IMR-90 (cell line): ENCODE measurements at regions not wholly inside any gene's neighbourhood (a gene's known extent, or its start where the extent isn't known, plus 50 kb on each side); places are given as distances from the start of the nearest gene placed in this dataset.

Experiments
- ATAC-seq: fragments of 200-7000 bp; cut with Tn5 transposase; 2 replicates; pipeline ENCODE4 v1.9.1; 2020; ENCODE audit warnings: low read depth, mild to moderate bottlenecking, moderate library complexity
- BruUV-seq: library from RNA; stranded (reverse); fragments of 400-500 nt; replicated peaks from 2 replicates; lab custom pipeline; 2021; lab: Mats Ljungman, UMichigan
- CTCF ChIA-PET: fragments of 300-600 bp; formaldehyde crosslinking; extraction: SDS; loops from one replicate; lab custom pipeline; 2021; ENCODE audit warnings: antibody characterized with exemption; lab: Yijun Ruan, JAX
- POLR2A ChIA-PET: fragments of 300-600 bp; sonication (Branson Sonifier 250); formaldehyde crosslinking; loops from one replicate; lab custom pipeline; 2022; ENCODE audit warnings: antibody characterized with exemption; ENCODE audit not compliant: unreplicated experiment; lab: Charles Lee
- DNase-seq: peaks from one replicate; pipeline ENCODE4 v3.0.0; 2013
- H2AFZ ChIP-seq: replicated peaks from 2 replicates; pipeline ENCODE3; 2013; ENCODE audit warnings: low read length, mild to moderate bottlenecking; ENCODE audit not compliant: poor library complexity
- H2AK5ac ChIP-seq: 2 replicates; pipeline ENCODE4 v1.6.1; 2013; ENCODE audit warnings: low read depth, low read length, inconsistent platforms
- H2AK9ac ChIP-seq: replicated peaks from 2 replicates; pipeline ENCODE3; 2013; ENCODE audit warnings: mild to moderate bottlenecking, low read depth, low read length, moderate library complexity; ENCODE audit not compliant: poor library complexity
- H2BK120ac ChIP-seq: 2 replicates; pipeline ENCODE4 v1.6.1; 2013; ENCODE audit warnings: low read depth, low read length, inconsistent platforms
- H2BK15ac ChIP-seq: 3 replicates; pipeline ENCODE4 v1.6.1; 2013; ENCODE audit warnings: low read depth, low read length, inconsistent platforms
- H2BK20ac ChIP-seq: 2 replicates; pipeline ENCODE4 v1.6.1; 2013; ENCODE audit warnings: low read depth, mild to moderate bottlenecking, inconsistent platforms, low read length, moderate library complexity
- H2BK5ac ChIP-seq: 2 replicates; pipeline ENCODE4 v1.6.1; 2013; ENCODE audit warnings: mild to moderate bottlenecking, low read depth, low read length, inconsistent platforms; ENCODE audit not compliant: poor library complexity, severe bottlenecking
- H3K14ac ChIP-seq: replicated peaks from 2 replicates; pipeline ENCODE4 v1.6.1; 2013; ENCODE audit warnings: low read depth, low read length, inconsistent platforms
- H3K18ac ChIP-seq: 2 replicates; pipeline ENCODE4 v1.6.1; 2013; ENCODE audit warnings: low read depth, low read length, control low read depth
- H3K23ac ChIP-seq: 2 replicates; pipeline ENCODE4 v1.6.1; 2013; ENCODE audit warnings: low read depth, low read length, inconsistent platforms
- H3K27ac ChIP-seq: 2 replicates; pipeline ENCODE4 v1.5.1; 2013; ENCODE audit warnings: mild to moderate bottlenecking, control low read depth, low read length; ENCODE audit not compliant: insufficient read depth
- H3K27me3 ChIP-seq: 2 replicates; pipeline ENCODE4 v1.6.1; 2013; ENCODE audit warnings: low read length; ENCODE audit not compliant: control insufficient read depth, insufficient read depth
- H3K36me3 ChIP-seq: 2 replicates; pipeline ENCODE4 v1.6.1; 2013; ENCODE audit warnings: low read length, mixed read lengths; ENCODE audit not compliant: control insufficient read depth, insufficient read depth
- H3K4ac ChIP-seq: 2 replicates; pipeline ENCODE4 v1.6.1; 2013; ENCODE audit warnings: low read depth, low read length, inconsistent platforms
- H3K4me1 ChIP-seq: 2 replicates; pipeline ENCODE4 v1.6.1; 2013; ENCODE audit warnings: low read length, mixed read lengths; ENCODE audit not compliant: control insufficient read depth, insufficient read depth
- H3K4me2 ChIP-seq: 2 replicates; pipeline ENCODE4 v1.6.1; 2013; ENCODE audit warnings: low read depth, mild to moderate bottlenecking, control low read depth, low read length, moderate library complexity
- H3K4me3 ChIP-seq: 2 replicates; pipeline ENCODE4 v1.5.1; 2013; ENCODE audit warnings: low read depth, mild to moderate bottlenecking, control low read depth, low read length, moderate library complexity; ENCODE audit not compliant: insufficient read depth
- H3K56ac ChIP-seq: 2 replicates; pipeline ENCODE4 v1.6.1; 2013; ENCODE audit warnings: low read length, inconsistent platforms; ENCODE audit not compliant: insufficient read depth; ENCODE audit errors: extremely low read depth
- H3K79me1 ChIP-seq, 2 experiments: 2 replicates each; pipeline ENCODE4 v1.6.1; 2013; ENCODE audit warnings: low read length in 2 of 2, inconsistent platforms in 1 of 2, low read depth in 1 of 2
- H3K9ac ChIP-seq: 2 replicates; pipeline ENCODE4 v1.6.1; 2013; ENCODE audit warnings: low read depth, low read length, control low read depth
- H3K9me1 ChIP-seq: 2 replicates; pipeline ENCODE4 v1.6.1; 2013; ENCODE audit warnings: low read length, inconsistent platforms; ENCODE audit not compliant: insufficient read depth
- H3K9me3 ChIP-seq: 2 replicates; pipeline ENCODE4 v1.6.1; 2013; ENCODE audit warnings: low read length; ENCODE audit not compliant: control insufficient read depth, insufficient read depth
- H4K20me1 ChIP-seq: 2 replicates; pipeline ENCODE4 v1.6.1; 2013; ENCODE audit warnings: low read length, inconsistent platforms; ENCODE audit not compliant: insufficient read depth
- H4K5ac ChIP-seq: 2 replicates; pipeline ENCODE4 v1.6.1; 2013; ENCODE audit warnings: mild to moderate bottlenecking, low read depth, low read length, control low read depth
- H4K8ac ChIP-seq, 2 experiments: 2 replicates each; pipeline ENCODE4 v1.6.1; 2013; ENCODE audit warnings: low read depth in 2 of 2, low read length in 2 of 2, control low read depth in 1 of 2, inconsistent platforms in 1 of 2
- H4K91ac ChIP-seq: 2 replicates; pipeline ENCODE4 v1.6.1; 2013; ENCODE audit warnings: low read depth, low read length, inconsistent platforms; ENCODE audit not compliant: insufficient read depth
- BHLHE40 ChIP-seq: fragments of 150-350 bp; IDR thresholded peaks from 2 replicates; pipeline ENCODE4 v1.6.1; 2016; ENCODE audit warnings: mild to moderate bottlenecking, low read depth, low read length
- CEBPB ChIP-seq: IDR thresholded peaks from 2 replicates; pipeline ENCODE4 v1.6.1; 2012; ENCODE audit warnings: low read depth, low read length, improper control_type of control experiment
- CHD1 ChIP-seq: IDR thresholded peaks from 2 replicates; pipeline ENCODE4 v1.6.1; 2012; ENCODE audit warnings: low read depth, low read length, improper control_type of control experiment
- FOS ChIP-seq: fragments of 150-350 bp; IDR thresholded peaks from 2 replicates; pipeline ENCODE4 v1.6.1; 2016; ENCODE audit warnings: low read depth, low read length
- MAFK ChIP-seq: IDR thresholded peaks from 2 replicates; pipeline ENCODE4 v1.6.1; 2012; ENCODE audit warnings: low read depth, low read length, improper control_type of control experiment
- MAZ ChIP-seq: IDR thresholded peaks from 2 replicates; pipeline ENCODE4 v1.6.1; 2012; ENCODE audit warnings: low read depth, mild to moderate bottlenecking, low read length, improper control_type of control experiment, moderate library complexity, borderline replicate concordance
- MXI1 ChIP-seq: IDR thresholded peaks from 2 replicates; pipeline ENCODE4 v1.6.1; 2012; ENCODE audit warnings: low read depth, mild to moderate bottlenecking, low read length, moderate library complexity, borderline replicate concordance
- NFE2L2 ChIP-seq: fragments of 150-350 bp; IDR thresholded peaks from 2 replicates; pipeline ENCODE4 v1.6.1; 2016; ENCODE audit warnings: low read depth, mild to moderate bottlenecking, low read length
- POLR2A ChIP-seq: IDR thresholded peaks from 2 replicates; pipeline ENCODE4 v1.6.1; 2012; ENCODE audit warnings: mild to moderate bottlenecking, low read depth, low read length
- RAD21 ChIP-seq: IDR thresholded peaks from 2 replicates; pipeline ENCODE4 v1.6.1; 2012; ENCODE audit warnings: low read length, improper control_type of control experiment
- RCOR1 ChIP-seq: IDR thresholded peaks from 2 replicates; pipeline ENCODE4 v1.6.1; 2012; ENCODE audit warnings: mild to moderate bottlenecking, low read length, improper control_type of control experiment; ENCODE audit not compliant: insufficient replicate concordance
- RFX5 ChIP-seq: IDR thresholded peaks from 2 replicates; pipeline ENCODE4 v1.8.0; 2012; ENCODE audit warnings: low read depth, mild to moderate bottlenecking, low read length, moderate library complexity
- SMC3 ChIP-seq: fragments of 150-350 bp; IDR thresholded peaks from 2 replicates; pipeline ENCODE4 v1.6.1; 2016; ENCODE audit warnings: low read depth, mild to moderate bottlenecking, antibody characterized with exemption, low read length, moderate library complexity
- WGBS, 2 experiments: methylation state at CpG; one replicate each; pipeline versions ENCODE4 v1.1.5 to v1.1.7; 2013; ENCODE audit warnings: missing lambda C conversion rate in 2 of 2; ENCODE audit not compliant: insufficient read length in 1 of 2; ENCODE audit errors: extremely low coverage in 2 of 2; 5-methylcytosine and 5-hydroxymethylcytosine counted together
- dilution Hi-C: fragments of 300-500 bp; cut with HindIII; formaldehyde crosslinking; loops from one replicate; pipeline ENCODE4 v1.14.3; 2018; ENCODE audit warnings: low sequenced_read_pairs; ENCODE audit not compliant: unreplicated experiment
- in situ Hi-C: fragments of 300-500 bp; cut with MboI; formaldehyde crosslinking; loops from 3 replicates; pipeline ENCODE4 v1.14.3; 2019; ENCODE audit warnings: low sequenced_read_pairs, inconsistent platforms, mixed read lengths
- intact Hi-C: fragments of 100-400 bp; cut with micrococcal nuclease; formaldehyde crosslinking; loops from 2 replicates; pipeline ENCODE4 v1.10.0; 2022
- TF ChIP-seq, protein P1 (sequence below): fragments of 150-350 bp; IDR thresholded peaks from 2 replicates; pipeline ENCODE4 v1.6.1; 2016; ENCODE audit warnings: low read depth, mild to moderate bottlenecking, low read length, moderate library complexity, borderline replicate concordance
- TF ChIP-seq, protein P2 (sequence below): conservative IDR thresholded peaks from 2 replicates; pipeline ENCODE4 v1.5.1; 2012; ENCODE audit warnings: mild to moderate bottlenecking, low read depth, low read length, improper control_type of control experiment
- TF ChIP-seq, protein P3 (sequence below): fragments of 150-350 bp; IDR thresholded peaks from 2 replicates; pipeline ENCODE4 v1.6.1; 2017; ENCODE audit warnings: mild to moderate bottlenecking, antibody characterized with exemption, low read length, low read depth

DNA sequence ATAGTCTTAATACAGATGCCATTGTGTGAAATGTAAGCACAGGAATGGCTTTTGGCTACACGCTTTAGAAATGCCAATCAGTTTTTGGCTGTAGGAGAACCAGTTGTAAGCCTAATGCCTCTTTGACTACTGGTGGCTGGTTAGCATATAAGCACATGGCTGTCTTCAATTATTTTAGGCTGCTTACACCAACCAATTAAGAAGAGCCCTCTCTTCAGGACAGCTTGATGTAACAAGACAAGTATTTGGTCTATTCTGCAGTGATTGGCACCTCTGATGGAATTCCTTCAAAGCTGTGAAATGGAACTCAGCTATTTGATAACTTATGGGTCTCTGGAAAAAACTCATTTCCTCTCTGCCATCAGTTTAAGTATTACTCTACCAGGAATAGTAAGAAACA, 680.1 kb upstream of the FSHR start:
- H2AFZ ChIP-seq = no peak overlapping the region
- no peak overlapping the region for H3K27ac ChIP-seq
- no TSS peak for BruUV-seq
- no peak for DNase-seq
- H3K9ac ChIP-seq = no peak overlapping the region
- in situ Hi-C loops (no loop called here), dilution Hi-C loops (no loop called here), intact Hi-C loops (no loop called here)
- H3K4ac ChIP-seq = no peak overlapping the region
- no peak overlapping the region for H3K56ac ChIP-seq
- no peak overlapping the region for H4K5ac ChIP-seq
- H2BK120ac ChIP-seq = no peak overlapping the region
- H3K36me3 ChIP-seq = no peaks in the 10 kb centered on the region
- no peak overlapping the region for H3K14ac ChIP-seq
- no peak overlapping the region for H2AK9ac ChIP-seq
- no peaks in the 10 kb centered on the region for H3K79me1 ChIP-seq
- TF ChIP-seq FOS (no peak), MXI1 (no peak), POLR2A (no peak), RCOR1 (no peak), RAD21 (no peak), CEBPB (no peak), BHLHE40 (no peak), MAFK (no peak), NFE2L2 (no peak), CHD1 (no peak), MAZ (no peak), RFX5 (no peak), SMC3 (no peak)
- TF ChIP-seq, protein P1, sequence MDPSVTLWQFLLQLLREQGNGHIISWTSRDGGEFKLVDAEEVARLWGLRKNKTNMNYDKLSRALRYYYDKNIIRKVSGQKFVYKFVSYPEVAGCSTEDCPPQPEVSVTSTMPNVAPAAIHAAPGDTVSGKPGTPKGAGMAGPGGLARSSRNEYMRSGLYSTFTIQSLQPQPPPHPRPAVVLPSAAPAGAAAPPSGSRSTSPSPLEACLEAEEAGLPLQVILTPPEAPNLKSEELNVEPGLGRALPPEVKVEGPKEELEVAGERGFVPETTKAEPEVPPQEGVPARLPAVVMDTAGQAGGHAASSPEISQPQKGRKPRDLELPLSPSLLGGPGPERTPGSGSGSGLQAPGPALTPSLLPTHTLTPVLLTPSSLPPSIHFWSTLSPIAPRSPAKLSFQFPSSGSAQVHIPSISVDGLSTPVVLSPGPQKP = no peak
- TF ChIP-seq, protein P2, sequence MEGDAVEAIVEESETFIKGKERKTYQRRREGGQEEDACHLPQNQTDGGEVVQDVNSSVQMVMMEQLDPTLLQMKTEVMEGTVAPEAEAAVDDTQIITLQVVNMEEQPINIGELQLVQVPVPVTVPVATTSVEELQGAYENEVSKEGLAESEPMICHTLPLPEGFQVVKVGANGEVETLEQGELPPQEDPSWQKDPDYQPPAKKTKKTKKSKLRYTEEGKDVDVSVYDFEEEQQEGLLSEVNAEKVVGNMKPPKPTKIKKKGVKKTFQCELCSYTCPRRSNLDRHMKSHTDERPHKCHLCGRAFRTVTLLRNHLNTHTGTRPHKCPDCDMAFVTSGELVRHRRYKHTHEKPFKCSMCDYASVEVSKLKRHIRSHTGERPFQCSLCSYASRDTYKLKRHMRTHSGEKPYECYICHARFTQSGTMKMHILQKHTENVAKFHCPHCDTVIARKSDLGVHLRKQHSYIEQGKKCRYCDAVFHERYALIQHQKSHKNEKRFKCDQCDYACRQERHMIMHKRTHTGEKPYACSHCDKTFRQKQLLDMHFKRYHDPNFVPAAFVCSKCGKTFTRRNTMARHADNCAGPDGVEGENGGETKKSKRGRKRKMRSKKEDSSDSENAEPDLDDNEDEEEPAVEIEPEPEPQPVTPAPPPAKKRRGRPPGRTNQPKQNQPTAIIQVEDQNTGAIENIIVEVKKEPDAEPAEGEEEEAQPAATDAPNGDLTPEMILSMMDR = no peak
- TF ChIP-seq, protein P3, sequence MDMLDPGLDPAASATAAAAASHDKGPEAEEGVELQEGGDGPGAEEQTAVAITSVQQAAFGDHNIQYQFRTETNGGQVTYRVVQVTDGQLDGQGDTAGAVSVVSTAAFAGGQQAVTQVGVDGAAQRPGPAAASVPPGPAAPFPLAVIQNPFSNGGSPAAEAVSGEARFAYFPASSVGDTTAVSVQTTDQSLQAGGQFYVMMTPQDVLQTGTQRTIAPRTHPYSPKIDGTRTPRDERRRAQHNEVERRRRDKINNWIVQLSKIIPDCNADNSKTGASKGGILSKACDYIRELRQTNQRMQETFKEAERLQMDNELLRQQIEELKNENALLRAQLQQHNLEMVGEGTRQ = no peak
- no peak overlapping the region for H4K91ac ChIP-seq
- ATAC-seq = no peak
- H3K4me1 ChIP-seq = no peaks in the 10 kb centered on the region
- no peak overlapping the region for H2AK5ac ChIP-seq
- no peak overlapping the region for H2BK20ac ChIP-seq
- no peak overlapping the region for H3K18ac ChIP-seq
- H2BK5ac ChIP-seq = no peak overlapping the region
- no CpG with 5 or more reads among the region's 1 CpG for WGBS, 2 experiments
- ChIA-PET CTCF (interaction anchor here (0.6 kb wide), 1 partner anchor 523 kb away, joined by 3 read pairs; no protein-coding TSS in a partner anchor), POLR2A (no interaction called here)
- H3K9me1 ChIP-seq = no peaks in the 10 kb centered on the region
- peaks cover 8% of the 10 kb centered on the region for H3K9me3 ChIP-seq
- H3K4me3 ChIP-seq = no peak overlapping the region
- no peak overlapping the region for H4K8ac ChIP-seq
- no peak overlapping the region for H3K4me2 ChIP-seq
- no peaks in the 10 kb centered on the region for H3K27me3 ChIP-seq
- no peak overlapping the region for H2BK15ac ChIP-seq
- no peak overlapping the region for H3K23ac ChIP-seq
- no peaks in the 10 kb centered on the region for H4K20me1 ChIP-seq
